HCEC 1CT (cell line): ENCODE measurements at regions not wholly inside any gene's neighbourhood (a gene's known extent, or its start where the extent isn't known, plus 50 kb on each side); places are given as distances from the start of the nearest gene placed in this dataset.
"Not testable (repeated sequence)": the region's sequence is repeated elsewhere in the genome, so short reads cannot be mapped to it uniquely, and the experiment has no call there.

Experiments used
- DNase-seq: peaks from one replicate; pipeline ENCODE4 v3.0.0-alpha.2; 2017

DNA sequence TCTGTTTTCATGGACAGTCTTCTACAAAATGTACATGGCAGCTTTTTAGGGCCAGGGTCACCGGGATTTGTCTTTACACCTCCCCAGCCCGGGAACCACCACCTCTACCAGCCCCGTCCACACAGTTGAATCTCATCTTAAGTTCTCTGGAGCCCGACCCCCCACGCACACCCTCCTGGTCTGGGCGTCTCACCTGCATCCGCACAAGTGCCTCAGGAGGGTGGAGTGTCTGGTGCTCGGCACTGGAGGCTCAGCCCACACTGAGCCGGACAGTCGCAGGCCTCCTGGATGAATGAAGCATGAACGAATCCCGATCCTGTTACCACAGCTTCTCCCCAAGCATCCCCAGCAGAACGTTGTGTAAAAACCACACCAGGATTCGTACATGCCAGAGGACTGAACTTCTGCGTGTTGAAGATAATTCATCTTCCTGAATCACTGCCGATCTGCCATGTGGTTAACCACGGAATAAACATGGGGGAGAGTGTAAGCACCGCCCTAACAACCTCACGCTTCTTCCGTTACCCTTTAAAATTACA is 162.0 kb downstream of the RTP5 start:
- peak; percentile 98 for DNase-seq

DNA sequence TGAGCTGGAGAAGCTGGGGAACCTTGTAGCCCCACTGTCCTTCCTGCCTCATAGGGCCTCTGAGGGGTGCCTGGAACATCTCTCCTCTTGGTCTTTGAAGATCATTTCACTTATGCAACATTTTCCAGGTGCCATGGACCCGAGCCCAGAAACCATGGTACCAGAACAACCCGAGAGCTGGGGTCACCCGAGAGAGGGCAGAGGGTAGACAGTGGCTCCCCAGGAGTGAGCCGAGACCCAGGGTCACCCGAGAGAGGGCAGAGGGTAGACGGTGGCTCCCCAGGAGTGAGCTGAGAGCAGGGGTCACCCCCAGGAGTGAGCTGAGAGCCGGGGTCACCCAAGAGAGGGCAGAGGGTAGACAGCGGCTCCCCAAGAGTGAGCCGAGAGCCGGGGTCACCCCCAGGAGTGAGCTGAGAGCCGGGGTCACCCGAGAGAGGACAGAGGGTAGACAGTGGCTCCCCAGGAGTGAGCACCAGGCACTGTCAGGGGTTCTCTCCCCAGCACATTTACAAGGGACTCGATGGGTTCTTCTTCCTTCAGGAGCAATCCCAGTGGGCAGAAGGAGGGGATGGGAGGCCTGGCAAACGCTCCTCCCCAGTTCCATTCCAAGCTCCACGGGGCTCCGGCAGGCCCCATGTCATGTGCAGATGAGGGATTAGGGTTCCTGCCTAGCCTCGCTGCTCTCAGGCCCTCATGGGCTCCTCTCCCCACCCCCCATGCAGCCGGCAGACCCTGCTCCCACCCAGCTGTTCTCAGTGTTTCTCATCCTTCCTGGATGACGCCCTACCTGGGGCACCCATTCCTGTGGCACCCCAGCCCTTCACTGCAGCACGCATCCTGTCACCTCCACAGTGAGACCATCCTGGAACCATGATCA is 163.5 kb downstream of the RTP5 start:
- DNase-seq, result no peak

DNA sequence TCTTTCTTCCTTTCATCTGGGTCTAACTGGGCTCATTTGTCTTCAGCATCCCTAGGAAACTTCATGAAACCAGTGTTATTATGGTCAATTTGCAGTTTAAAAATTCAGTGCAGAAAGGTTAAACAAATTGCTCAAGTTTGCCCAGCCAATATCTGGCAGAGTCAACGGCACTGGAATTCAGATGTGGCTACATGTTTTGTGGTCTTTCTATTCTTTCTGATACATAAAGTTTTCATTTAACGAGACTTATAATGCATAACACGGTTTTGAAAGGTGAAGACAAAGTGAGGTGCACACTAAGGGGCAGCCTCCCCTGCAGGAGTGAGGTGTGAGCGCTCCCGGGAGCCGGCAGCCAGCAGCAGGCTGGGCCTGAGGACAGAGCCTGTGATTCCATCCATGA is 164.6 kb downstream of the RTP5 start:
- DNase-seq, result no peak

DNA sequence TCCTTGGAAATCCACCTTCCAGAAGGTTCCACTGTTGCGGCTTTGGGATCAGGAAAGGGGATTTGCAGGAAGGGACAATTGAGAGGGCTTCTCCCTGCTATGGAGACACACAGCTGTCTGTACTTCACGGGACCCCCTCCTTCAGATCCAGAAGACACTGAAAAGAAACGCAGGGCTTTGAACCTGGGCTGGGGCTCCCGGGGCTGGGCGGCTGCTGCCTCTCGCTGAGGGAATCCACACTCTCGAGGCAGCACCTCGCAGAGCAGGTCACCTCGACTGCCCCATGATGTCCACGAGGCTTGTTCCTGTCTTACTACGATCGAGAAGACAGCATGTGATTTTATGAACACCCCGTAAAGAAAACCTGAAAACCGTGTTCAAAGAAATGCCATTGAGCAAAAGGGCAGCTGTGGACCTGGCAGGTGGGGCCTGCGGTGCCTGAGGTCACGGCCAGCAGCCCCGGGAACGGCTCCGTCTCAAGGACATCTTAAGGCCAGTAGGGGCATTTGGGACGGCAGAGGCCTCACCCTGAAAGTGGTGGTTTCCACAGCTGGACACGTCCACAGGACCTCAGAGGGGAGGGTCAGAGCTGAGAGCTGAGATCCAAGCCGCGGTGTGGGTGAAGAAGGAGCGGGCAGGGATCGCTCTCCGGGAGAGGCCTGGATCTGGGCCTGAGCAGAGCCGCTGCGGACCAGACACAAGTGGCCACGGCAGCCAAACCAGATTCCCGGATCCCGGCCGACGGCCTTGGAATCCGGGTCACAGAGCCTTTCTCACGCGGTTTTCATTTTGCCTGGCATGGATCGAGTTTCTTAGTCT is 165.7 kb downstream of the RTP5 start:
- DNase-seq, result no peak

DNA sequence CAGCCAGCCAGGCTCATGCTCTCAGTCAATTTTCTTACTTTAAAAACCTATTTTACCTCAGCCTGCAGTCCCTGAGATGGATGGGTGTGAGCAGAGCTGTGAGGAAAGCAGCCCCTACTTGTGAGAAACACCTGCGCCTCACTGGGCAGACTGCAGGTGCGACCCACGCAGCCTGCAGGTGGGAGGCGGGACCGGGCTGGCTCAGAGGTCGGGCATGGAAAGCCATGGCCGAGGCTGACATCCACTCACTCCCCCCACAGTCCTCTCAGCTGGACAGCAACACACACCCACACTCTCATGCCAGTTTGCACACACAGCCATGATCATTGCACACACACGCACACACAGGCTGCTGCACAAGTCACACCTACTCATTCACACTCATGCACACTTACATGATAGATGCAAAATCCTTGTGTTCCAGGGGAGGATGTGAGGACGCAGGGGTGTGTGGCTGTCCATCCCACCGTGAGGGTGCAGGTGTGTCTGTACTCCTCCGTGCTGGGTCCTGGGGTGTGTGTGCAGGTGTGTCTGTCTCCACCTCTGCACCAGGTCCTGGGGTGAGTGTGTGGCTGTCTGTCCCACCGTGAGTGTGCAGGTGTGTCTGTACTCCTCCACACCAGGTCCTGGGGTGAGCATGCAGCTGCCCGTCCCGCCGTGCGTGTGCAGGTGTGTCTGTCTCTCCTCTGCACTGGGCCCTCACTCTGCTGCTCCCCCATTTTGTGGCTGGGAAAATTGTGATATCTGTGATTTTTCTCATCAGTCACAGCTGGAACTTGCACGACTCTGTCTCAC is 166.5 kb downstream of the RTP5 start:
- DNase-seq, result no peak

DNA sequence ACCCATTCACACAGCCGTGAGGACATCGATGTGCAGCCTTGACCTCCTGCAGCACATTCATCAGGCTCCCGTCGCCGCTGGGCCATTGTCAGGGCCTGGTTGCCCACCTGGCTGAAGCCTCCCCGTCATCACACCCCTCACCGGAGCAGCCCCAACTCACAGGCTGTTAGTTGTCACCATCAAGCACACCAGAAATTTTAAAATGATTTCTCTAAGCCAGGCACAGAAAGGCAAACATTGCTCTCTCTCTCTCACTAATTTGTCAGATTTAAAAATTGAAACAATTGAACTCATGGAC is 167.1 kb downstream of the RTP5 start:
- no peak for DNase-seq

DNA sequence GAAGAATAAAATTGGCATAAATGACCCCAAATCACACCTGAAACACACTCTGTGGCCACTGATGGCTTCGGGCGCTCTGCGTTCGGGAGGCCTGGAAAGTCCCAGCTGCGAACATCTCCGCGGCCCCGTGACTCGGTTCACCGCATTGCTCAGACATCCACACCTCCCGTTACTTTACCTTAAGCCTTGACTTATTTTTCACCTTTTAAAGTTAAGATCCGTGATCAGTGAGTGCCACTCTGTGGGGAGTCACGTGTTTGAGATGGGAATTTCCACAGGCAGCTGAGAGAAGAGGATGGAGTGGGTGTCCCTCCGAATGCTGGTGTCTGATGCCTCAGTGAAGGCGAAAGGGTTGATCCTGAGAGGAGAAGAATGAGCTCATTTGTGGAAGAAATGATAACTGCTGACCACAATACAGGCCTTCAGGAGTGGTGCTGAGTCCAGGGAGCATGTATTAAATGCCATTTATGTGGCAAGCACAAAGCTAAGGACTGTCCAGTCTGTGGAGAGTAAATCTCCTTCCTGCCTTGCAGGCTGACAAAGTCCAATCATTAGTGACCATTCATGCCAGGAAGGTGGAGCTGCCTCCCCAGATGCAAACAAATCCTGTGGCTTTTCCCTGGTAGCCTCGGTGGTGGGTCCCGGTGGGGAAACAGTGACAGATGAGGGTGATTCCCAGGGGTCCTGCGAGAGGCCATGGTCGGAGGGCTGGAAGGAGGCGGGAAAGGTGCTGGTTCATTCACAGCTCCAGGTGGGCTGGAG is 168.8 kb downstream of the RTP5 start:
- DNase-seq, result no peak

DNA sequence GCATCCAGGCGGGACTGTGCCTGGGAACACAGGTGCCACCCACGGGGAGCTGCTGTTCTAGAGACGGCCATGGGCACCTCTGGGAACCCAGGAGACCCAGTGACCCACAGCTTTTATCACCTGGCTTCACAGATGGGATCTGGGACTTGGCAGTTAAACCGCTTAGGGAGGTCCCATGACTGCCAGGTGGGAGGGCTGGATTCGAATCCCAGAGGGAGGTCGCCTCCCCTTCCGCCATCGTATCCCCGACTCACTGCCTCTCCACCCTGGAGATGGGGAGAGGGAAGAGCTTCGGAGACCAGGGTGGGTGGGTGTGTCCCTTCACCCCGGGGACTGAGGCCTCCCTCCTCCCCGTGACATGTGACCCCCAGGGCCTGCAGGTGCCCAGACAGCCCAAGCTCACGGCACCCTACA is 169.4 kb downstream of the RTP5 start:
- DNase-seq, result no peak

DNA sequence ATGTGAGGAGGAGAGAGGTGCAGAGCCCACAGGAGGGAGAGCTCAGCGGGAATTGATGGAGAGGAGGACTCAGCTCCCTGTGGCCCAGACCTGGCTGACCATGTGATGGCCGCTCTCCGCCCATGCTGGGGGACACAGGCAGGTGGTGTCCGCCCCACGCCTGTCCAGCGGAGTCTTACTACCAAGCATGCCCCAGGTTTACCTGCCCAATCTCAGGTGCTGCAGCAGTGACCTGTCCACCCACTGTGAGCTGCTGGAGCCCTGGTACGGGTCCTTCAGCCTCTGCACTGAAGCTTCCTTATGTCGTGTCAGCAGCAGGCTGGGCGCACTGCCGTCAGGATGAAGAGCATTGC is 170.8 kb downstream of the RTP5 start:
- no peak for DNase-seq

DNA sequence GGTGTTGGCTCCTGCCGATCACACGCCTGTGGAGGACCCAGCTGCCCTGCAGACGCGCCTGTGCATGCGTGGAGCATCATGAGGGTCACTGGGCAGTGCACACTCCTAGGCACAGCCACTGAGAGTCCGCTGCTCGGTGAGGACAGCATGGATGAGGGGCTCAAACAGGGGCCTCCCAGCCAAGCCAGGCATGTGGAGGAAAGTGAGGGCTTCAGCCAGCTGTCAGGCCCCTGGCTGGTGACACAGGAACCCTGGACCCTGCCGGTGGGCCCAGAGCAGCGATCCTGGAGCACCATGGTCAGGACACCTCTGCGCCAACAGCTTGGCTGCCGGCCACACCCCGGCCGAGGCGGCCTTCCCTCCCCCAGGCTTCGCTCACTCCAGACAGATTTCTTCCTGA is 171.2 kb downstream of the RTP5 start:
- no peak for DNase-seq

DNA sequence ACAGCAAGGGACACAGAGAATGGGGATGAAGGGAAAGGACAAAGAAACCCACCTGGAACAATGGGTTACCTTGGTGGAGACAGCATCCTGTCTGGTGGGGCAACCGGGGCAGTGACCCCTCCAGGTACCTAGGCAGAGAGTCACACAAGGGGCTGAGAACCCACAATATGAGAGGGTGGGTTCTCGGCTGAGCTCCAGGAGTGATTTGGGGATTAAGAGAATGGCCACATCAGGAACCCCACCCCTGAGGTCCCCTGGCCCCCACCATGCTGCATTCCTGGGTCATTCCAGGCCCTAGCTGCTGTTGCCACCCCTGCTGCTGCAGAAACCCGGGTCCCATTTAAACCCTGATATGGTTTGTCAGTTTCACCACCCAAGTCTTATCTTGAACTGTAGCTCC is 172.3 kb downstream of the RTP5 start:
- DNase-seq, result no peak

DNA sequence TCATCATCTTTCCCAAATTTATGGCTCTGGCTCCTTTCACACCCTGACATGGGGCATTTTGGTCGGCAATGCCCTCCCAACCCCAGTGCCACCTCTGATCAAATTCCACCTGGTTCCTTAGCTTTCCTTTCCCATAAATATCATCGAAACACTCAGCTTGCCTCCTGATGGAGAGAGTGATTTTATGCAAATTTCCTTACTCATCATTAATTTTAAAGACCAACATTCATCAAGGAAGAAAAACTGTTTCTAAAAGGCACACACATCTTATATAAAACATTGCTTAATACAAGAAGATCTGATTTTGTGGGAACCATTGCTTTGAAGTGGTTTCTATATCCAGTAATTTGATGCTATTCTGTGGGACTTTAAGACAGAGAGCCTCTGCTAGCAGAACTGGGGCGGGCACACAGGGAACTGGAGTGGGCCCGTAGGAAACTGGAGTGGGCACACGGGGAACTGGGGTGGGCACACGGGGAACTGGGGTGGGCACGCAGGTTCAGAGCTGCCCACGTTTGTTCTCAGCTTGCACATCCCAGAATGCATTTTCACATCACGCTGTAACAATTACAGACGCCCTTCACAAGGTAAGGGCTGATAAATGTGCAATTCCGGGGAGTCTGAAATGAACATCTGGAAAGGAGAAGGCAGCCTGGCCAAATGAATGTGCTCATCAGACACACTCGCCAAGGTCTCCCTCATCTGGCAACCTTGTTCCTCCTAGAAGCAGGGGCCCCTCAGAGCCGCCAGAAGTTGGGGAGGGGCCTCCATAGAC is 174.2 kb downstream of the RTP5 start:
- no peak for DNase-seq

DNA sequence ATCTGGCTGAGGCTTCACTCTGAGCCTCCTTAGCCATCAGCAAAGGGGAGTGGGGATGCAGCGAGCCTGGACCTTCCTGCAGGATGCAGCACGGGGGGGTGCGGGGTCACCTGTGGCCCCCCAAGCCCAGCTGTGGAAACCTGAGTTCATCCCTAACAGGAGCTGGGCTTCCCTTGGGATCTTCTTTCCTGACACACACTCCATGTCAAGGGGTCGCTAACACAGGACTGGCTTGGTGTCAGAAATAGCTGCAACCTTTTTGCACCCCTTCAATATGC is 174.7 kb downstream of the RTP5 start:
- no peak for DNase-seq

DNA sequence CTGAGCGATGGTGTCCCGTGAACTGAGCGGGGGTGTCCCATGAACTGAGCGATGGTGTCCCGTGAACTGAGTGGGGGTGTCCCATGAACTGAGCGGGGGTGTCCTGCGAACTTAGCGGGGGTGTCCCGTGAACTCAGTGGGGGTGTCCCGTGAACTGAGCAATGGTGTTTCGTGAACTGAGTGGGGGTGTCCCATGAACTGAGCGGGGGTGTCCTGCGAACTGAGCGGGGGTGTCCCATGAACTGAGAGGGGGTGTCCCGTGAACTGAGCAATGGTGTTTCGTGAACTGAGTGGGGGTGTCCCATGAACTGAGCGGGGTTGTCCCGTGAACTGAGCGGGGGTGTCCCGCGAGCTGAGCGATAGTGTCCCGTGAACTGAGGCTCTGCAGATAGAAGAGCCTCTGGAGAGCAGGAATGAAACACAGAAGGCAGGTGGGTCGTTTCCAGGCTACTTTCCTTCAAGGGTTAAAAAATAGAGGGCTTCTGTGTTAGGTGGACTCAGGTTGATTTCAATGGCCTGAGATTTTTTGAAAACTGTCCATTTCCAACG is 176.1 kb downstream of the RTP5 start:
- DNase-seq, result not testable (repeated sequence)

DNA sequence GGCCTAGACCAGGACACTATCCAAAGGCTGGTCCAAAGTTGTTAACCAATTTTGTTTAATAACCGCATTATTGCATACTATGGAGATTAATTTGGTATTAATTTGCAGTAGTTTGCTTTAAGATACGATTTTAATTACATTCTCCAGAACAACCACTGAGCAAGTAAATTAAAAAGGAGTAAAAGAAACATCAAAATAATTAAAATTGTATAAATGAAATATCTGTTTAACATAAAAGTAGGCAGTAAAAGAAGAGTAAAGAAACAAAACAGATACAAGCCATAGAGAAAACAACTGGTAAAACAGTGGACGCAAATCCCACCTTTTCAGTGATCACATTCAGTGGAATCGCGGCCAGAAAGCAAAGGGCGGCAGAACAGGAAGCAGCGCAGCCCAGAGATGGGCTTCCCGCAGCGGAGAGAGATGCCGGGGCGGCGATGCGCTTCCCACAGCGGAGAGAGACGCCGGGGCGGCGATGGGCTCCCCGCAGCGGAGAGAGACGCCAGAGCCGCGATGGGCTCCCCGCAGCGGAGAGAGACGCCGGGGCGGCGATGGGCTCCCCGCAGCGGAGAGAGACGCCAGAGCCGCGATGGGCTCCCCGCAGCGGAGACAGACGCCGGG is 176.8 kb downstream of the RTP5 start:
- DNase-seq, result no peak

DNA sequence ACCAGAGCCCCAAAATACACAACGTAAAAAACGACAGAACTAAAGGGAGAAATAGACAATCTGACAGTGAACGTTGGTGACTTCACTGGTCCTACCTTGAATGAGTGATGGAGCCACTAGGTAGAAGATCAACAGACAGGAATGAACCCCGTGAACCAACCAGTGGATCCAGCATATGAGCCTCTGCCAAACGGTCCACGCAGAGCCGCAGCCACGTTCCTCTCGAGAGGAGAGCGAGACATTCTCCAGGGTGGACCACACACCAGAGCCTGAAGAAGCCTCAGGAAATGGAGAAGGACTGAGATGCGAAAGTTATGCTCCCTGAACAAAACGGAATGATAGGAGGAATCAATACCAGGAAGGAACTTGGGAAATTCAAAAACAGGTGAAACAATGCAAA is 178.4 kb downstream of the RTP5 start:
- no peak for DNase-seq

DNA sequence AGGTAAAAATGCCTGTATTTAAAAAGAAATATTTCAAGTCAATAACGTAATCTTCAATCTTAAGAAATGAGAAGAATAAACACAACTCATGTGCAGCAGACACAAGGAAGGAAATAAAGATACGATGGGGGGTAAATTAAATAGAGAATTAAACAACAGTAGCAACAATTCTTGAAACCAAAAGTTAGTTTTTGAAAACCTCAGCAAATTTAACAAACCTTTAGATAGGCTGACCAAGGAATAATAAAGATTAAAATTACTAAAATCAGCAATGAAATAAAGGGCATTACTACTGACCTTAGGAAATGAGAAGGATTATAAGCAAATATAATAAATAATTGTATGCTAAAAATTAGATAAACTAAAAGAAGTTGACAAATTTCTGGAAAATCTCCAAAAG is 178.9 kb downstream of the RTP5 start:
- DNase-seq, result no peak

DNA sequence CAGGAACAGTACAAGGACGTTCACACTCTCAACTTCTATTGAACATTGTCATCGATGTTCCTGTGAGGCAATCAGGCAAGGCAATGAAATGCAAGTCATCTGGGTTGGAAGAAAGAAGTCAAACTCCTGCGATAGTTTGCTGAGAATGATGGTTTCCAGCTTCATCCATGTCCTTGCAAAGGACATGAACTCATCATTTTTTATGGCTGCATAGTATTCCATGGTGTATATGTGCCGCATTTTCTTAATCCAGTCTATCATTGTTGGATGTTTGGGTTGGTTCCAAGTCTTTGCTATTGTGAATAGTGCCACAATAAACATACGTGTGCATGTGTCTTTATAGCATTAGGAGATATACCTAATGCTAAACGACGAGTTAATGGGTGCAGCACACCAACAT is 180.0 kb downstream of the RTP5 start:
- DNase-seq, result not testable (repeated sequence)

DNA sequence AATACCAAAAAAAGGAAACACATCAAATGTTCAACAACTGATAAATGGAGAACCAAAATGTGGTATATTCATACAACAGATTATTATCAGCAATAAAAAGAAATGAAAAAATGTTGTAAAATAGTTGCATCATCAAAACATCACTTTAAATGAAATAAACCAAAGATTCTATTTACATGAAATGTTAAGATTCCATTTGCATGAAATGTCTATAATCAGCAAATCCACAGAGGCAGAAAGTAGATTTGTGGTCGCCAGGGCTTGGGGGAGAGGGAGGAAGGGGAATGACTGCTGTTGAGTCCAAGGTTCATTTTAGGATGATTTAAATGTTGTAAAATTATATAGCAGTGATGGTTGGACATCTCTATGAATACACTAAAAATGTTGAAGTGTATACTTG is 181.9 kb downstream of the RTP5 start:
- DNase-seq, result no peak

DNA sequence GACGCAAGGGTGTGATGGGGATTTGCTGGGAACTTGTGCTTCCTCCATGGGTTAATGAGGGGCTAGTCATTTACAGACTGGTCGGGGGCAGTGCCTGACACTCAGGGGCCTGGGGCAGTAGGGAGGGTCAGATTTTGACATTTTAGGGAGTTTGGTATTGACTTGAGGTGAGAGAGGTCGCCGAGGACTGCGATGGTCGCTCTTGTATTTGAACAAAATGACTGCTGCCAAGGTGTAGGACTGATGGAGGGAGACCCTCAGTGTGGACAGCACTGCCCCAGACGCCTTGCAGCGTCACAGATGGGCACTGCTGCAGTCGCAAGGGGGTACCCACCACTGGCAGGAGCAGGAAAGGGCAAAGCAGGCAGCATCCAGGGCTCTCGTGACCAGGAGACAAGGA is 182.9 kb downstream of the RTP5 start:
- no peak for DNase-seq

DNA sequence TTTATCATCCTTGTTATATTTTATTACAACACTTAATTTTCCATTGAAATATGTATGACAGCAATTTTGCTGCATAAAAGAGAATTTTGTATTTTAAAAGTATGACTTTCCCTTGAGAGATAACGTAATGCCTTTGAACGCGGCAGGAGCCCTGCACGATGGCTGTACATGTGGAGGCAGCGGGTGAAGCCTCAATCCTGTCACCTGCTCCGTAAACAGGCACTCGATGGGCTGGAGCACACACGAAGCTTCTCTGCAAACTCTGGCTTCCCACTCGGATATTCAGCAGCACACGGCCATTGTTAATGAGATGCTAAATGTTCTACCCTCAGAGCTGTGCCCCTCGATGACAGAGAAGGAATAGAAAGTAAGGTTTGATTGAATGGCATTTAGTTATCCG is 184.4 kb downstream of the RTP5 start:
- no peak for DNase-seq
